ENCODE measurements at regions not wholly inside any gene's neighbourhood (a gene's known extent, or its start where the extent isn't known, plus 50 kb on each side); places are given as distances from the start of the nearest gene placed in this dataset.

DNA sequence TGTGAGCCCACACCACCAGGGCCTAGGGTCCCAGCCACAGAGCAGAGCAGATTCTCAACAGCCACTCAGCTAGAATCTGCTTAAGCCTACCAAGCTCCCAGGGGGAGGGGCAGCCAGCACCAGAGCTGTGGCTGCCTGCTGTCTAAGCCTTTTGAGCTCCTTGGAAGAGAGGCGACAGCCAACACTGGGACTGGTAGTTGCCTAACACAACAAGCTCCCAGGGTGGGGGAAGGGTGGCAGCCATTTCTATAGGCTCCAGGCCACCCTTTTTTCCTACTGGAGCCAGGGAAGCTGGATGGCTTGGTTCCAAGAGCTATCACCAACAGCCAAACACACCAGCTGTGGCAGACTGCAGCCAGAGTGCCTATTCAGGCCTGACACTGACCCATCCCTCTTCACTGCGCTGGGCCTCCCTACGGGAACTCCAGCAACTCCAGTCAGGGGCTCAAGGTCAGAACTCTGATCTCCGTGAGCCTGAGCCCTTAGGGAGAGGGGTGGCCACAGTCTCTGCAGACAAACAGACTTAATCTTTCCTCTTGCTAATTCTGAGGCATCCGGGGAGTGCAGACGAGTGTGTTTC, 1824.3 kb upstream of the CELF4 start:
- Histone ChIP-seq H4K20me1 (replicated peaks in 1 of 2; ENCODE audit: control insufficient read depth in 1 of 2, insufficient read depth in 2 of 2, low read length in 2 of 2) (no peaks in the 10 kb centered on the region), H3K23ac (ENCODE audit: insufficient read length) (no peak overlapping the region)

More for the DNA sequence above, 1824.3 kb upstream of the CELF4 start:
- Histone ChIP-seq H2AK5ac (ENCODE audit: low read depth, low read length) (no peak overlapping the region), H3K79me1 (ENCODE audit: low read depth, low read length) (no peaks in the 10 kb centered on the region), H3K27me3 (replicated peaks in 1 of 4; ENCODE audit: control insufficient read depth in 3 of 4, extremely low read depth in 1 of 4, insufficient read depth in 3 of 4, low read length in 3 of 4) (no peaks in the 10 kb centered on the region), H3K27ac (ENCODE audit: low read depth, low read length) (no peak overlapping the region), H3K9ac (replicated peaks in 1 of 4; ENCODE audit: extremely low read depth in 1 of 4, low read depth in 3 of 4, low read length in 3 of 4) (no peak overlapping the region), H4K8ac (ENCODE audit: extremely low read depth, insufficient read depth, low read length) (no peak overlapping the region; the same call in 1 of the 2 replicates), H2BK120ac (replicated peaks; ENCODE audit: low read depth, low read length) (no peak overlapping the region), H2AFZ (ENCODE audit: low read length) (no peak overlapping the region), H3K18ac (ENCODE audit: extremely low read depth, low read length) (peak overlapping the region; percentile 48; the same call in 1 of the 2 replicates), H4K91ac (replicated peaks; ENCODE audit: insufficient read length, low read length) (no peak overlapping the region), H3K23me2 (ENCODE audit: low read depth, low read length) (no peaks in the 10 kb centered on the region), H3K36me3 (ENCODE audit: control insufficient read depth in 2 of 4, insufficient read depth in 4 of 4, low read length in 3 of 4) (no peaks in the 10 kb centered on the region; a peak in 1 of 8 replicates), H2BK5ac (ENCODE audit: low read depth, low read length) (peak overlapping the region; percentile 66; the same call in 1 of the 2 replicates), H3K9me3 (ENCODE audit: insufficient read depth in 2 of 2, low read depth in 1 of 2, low read length in 1 of 2) (0 out of 4 replicates have a peak, but pooled peaks cover 0 to 1% of the 10 kb centered on the region in 2 experiments), H3K14ac (ENCODE audit: insufficient read length) (no peak overlapping the region), H2BK20ac (ENCODE audit: low read length) (no peak overlapping the region), H2BK15ac (ENCODE audit: low read length) (no peak overlapping the region), H3K56ac (replicated peaks; ENCODE audit: insufficient read length, low read depth, low read length) (no peak overlapping the region), H4K5ac (ENCODE audit: insufficient read length, low read depth, low read length) (peak overlapping the region; percentile 35), H3K79me2 (ENCODE audit: control insufficient read depth in 1 of 2, insufficient read depth in 2 of 2, low read length in 2 of 2) (no peaks in the 10 kb centered on the region), H3K4me3 (ENCODE audit: extremely low read depth in 1 of 4, insufficient read depth in 2 of 4, low read depth in 3 of 4, low read length in 4 of 4) (no peak overlapping the region), H3K4ac (replicated peaks; ENCODE audit: insufficient read length, low read depth, low read length) (no peak overlapping the region), H3K4me1 (replicated peaks in 1 of 4; ENCODE audit: control insufficient read depth in 3 of 4, insufficient read depth in 4 of 4, low read length in 3 of 4) (peaks cover 0 to 4% (median 1%) of the 10 kb centered on the region in 4 experiments; a peak in 1 of 7 replicates), H3K4me2 (ENCODE audit: insufficient read depth in 1 of 2, low read depth in 2 of 2, low read length in 2 of 2) (peak overlapping the region in 1 of 2 experiments; percentile 5; a peak in 1 of 4 replicates), H2BK12ac (ENCODE audit: low read depth, low read length) (0 out of 2 replicates have a peak overlapping the region, but pooled peaks have one; percentile 75)
- FAIRE-seq: no peak
- 82% methylated on average over 6 of the region's 6 CpGs; no CpG with 5 or more reads in 1 of the 2 experiments for WGBS, 2 experiments (ENCODE audit: extremely low coverage in 1 of 2, insufficient coverage in 1 of 2, insufficient read length in 1 of 2, insufficient replicate concordance in 2 of 2, low coverage in 1 of 2, low lambda C conversion rate in 2 of 2, missing lambda C conversion rate in 1 of 2)
- POLR2A ChIA-PET (ENCODE audit: partially characterized antibody): no interaction called here
- DNase-seq (ENCODE audit: low read depth in 1 of 2, low spot score in 2 of 2): peak; percentile 15 to 48
- CTCF ChIA-PET (ENCODE audit: partially characterized antibody): no interaction called here
- no peak for TF ChIP-seq MAX (IDR thresholded peaks at IDR 0.05)
- 0 out of 2 replicates have a peak, but pooled peaks have one; percentile 20 for TF ChIP-seq YY1 (IDR thresholded peaks at IDR 0.05; ENCODE audit: low read depth, low read length)
- TF ChIP-seq NANOG (IDR thresholded peaks at IDR 0.05; ENCODE audit: insufficient read depth, low read depth, low read length, poor library complexity, severe bottlenecking): no peak
- TF ChIP-seq EP300 (IDR thresholded peaks at IDR 0.05; ENCODE audit: borderline replicate concordance in 1 of 2, low read depth in 2 of 2, low read length in 2 of 2): no peak

Data from H1 (cell line).